ENCODE measurements at regions not wholly inside any gene's neighbourhood (a gene's known extent, or its start where the extent isn't known, plus 50 kb on each side); places are given as distances from the start of the nearest gene placed in this dataset.
"Not testable (repeated sequence)": the region's sequence is repeated elsewhere in the genome, so short reads cannot be mapped to it uniquely, and the experiment has no call there.

DNA sequence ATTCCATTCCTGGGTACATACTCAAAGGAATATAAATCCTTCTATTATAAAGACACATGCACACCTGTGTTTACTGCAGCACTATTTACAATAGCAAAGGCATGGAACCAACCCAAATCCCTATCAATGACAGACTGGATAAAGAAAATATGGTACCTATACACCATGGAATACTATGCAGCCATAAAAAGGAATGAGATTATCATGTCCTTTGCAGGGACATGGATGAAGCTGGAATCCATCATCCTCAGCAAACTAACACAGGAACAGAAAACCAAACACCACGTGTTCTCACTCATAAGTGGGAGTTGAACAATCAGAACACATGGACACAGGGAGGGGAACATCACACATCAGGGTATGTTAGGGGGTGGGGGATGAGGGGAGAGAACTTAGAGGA is 84.8 kb upstream of the LHX1 start:
- WGBS, 2 donors (ENCODE audit: extremely low coverage in 2 of 2, insufficient read length in 2 of 2, insufficient replicate concordance in 1 of 2): no CpG with 5 or more reads among the region's 1 CpG
- H2BK12ac ChIP-seq (ENCODE audit: low read length); H3K14ac ChIP-seq (ENCODE audit: low read length): not testable (repeated sequence)

DNA sequence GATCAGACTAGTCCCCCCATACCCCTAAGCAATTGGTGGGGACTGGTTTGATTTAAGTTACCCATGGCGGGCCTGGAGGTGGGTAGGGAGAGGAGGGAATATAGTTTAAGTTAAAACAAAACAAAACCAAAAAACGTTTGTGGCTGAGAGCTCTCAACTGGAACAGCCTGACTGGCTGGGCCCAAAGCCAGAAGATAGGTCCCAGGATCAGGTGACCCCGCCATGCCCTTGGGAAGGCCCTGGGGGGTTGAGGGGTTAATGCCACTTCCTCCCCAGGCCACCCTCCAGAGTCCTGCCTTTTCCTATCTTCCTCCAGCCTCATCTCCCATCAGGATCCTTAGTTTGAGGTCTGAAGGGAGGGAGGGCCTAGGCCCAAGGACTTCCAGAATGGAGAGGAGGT is 82.3 kb upstream of the LHX1 start:
- no peak overlapping the region for H2BK120ac ChIP-seq (ENCODE audit: low read depth, low read length)
- H3K9me3 ChIP-seq (replicated peaks in 1 of 2; ENCODE audit: control insufficient read depth in 2 of 2, insufficient read depth in 1 of 2, low read depth in 1 of 2, low read length in 2 of 2): no peaks in the 10 kb centered on the region
- H3K36me3 ChIP-seq (replicated peaks in 1 of 2; ENCODE audit: control insufficient read depth in 2 of 2, insufficient read depth in 2 of 2, low read length in 2 of 2): no peaks in the 10 kb centered on the region
- no peak overlapping the region for H3K27ac ChIP-seq (replicated peaks; ENCODE audit: low read length)
- no peak overlapping the region for H2BK12ac ChIP-seq (ENCODE audit: low read length)
- no peak overlapping the region for H3K18ac ChIP-seq (ENCODE audit: low read length)
- H3K4me2 ChIP-seq (ENCODE audit: insufficient read depth, low read length, poor library complexity, severe bottlenecking): no peak overlapping the region
- no peaks in the 10 kb centered on the region for H3K79me1 ChIP-seq (ENCODE audit: low read depth, low read length)
- H3K9ac ChIP-seq (ENCODE audit: low read depth, low read length, poor library complexity): no peak overlapping the region
- no peak overlapping the region for H2BK15ac ChIP-seq (ENCODE audit: low read length)
- H3K4me3 ChIP-seq (ENCODE audit: low read length in 2 of 2): no peak overlapping the region
- no peak overlapping the region for H2AFZ ChIP-seq (ENCODE audit: low read length)
- H2BK5ac ChIP-seq (ENCODE audit: low read length): no peak overlapping the region
- H4K8ac ChIP-seq (ENCODE audit: low read depth, low read length): no peak overlapping the region
- WGBS, 2 donors (ENCODE audit: extremely low coverage in 2 of 2, insufficient read length in 2 of 2, insufficient replicate concordance in 1 of 2): no CpG with 5 or more reads among the region's 3 CpGs
- H3K4me1 ChIP-seq (ENCODE audit: control insufficient read depth in 2 of 2, insufficient read depth in 1 of 2, low read depth in 1 of 2, low read length in 2 of 2): peaks cover 0 to 2% of the 10 kb centered on the region in 2 donors
- H3K14ac ChIP-seq (ENCODE audit: low read length): peak overlapping the region; percentile 22
- H4K91ac ChIP-seq (ENCODE audit: low read depth, low read length, poor library complexity): no peak overlapping the region
- peak overlapping the region; percentile 8 for H2AK5ac ChIP-seq (ENCODE audit: low read depth, low read length)
- no peak overlapping the region for H3K23ac ChIP-seq (ENCODE audit: low read depth, low read length, poor library complexity)
- no peak for DNase-seq (ENCODE audit: low spot score)
- no peak overlapping the region for H3K4ac ChIP-seq (ENCODE audit: low read length)
- H3K27me3 ChIP-seq (ENCODE audit: control insufficient read depth in 3 of 3, insufficient read depth in 3 of 3, low read depth in 1 of 3, low read length in 3 of 3): peaks cover 0 to 11% (median 0%) of the 10 kb centered on the region in 3 experiments

More for the DNA sequence above, 84.8 kb upstream of the LHX1 start:
- H3K18ac ChIP-seq (ENCODE audit: low read length); H2AFZ ChIP-seq (ENCODE audit: low read length); H3K9me3 ChIP-seq (replicated peaks in 1 of 2; ENCODE audit: control insufficient read depth in 2 of 2, insufficient read depth in 1 of 2, low read depth in 1 of 2, low read length in 2 of 2); H3K23ac ChIP-seq (ENCODE audit: low read depth, low read length, poor library complexity); H3K36me3 ChIP-seq (replicated peaks in 1 of 2; ENCODE audit: control insufficient read depth in 2 of 2, insufficient read depth in 2 of 2, low read length in 2 of 2); H2BK120ac ChIP-seq (ENCODE audit: low read depth, low read length); H3K27me3 ChIP-seq (ENCODE audit: control insufficient read depth in 3 of 3, insufficient read depth in 3 of 3, low read depth in 1 of 3, low read length in 3 of 3); H3K27ac ChIP-seq (replicated peaks; ENCODE audit: low read length); H4K91ac ChIP-seq (ENCODE audit: low read depth, low read length, poor library complexity); H3K9ac ChIP-seq (ENCODE audit: low read depth, low read length, poor library complexity); H3K4me1 ChIP-seq (ENCODE audit: control insufficient read depth in 2 of 2, insufficient read depth in 1 of 2, low read depth in 1 of 2, low read length in 2 of 2); H3K4me2 ChIP-seq (ENCODE audit: insufficient read depth, low read length, poor library complexity, severe bottlenecking); H3K4me3 ChIP-seq (ENCODE audit: low read length in 2 of 2); H3K4ac ChIP-seq (ENCODE audit: low read length); DNase-seq (ENCODE audit: low spot score); H3K79me1 ChIP-seq (ENCODE audit: low read depth, low read length); H2BK5ac ChIP-seq (ENCODE audit: low read length); H4K8ac ChIP-seq (ENCODE audit: low read depth, low read length); H2BK15ac ChIP-seq (ENCODE audit: low read length); H2AK5ac ChIP-seq (ENCODE audit: low read depth, low read length): not testable (repeated sequence)

DNA sequence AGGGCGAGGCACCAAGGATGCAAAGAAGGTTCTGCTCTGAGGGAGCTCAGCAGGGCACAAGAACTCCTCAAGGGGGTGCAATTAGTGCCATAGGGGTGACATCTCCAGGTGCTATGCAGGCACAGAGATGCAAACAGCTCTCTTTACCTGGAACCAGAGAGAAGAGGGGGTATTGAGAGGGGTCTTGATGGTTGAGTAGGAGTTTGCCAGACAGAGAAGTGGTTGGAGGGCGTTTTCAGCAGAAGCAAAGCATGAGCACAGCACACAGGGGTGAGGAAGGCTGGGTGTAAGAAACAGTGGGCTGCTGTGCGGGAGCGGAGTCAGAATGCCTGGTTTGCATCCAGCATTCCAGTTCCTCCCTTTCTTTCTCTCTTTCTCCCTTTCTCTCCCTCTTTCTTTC is 81.8 kb upstream of the LHX1 start:
- H4K8ac ChIP-seq (ENCODE audit: low read depth, low read length): no peak overlapping the region
- no peaks in the 10 kb centered on the region for H3K9me3 ChIP-seq (replicated peaks in 1 of 2; ENCODE audit: control insufficient read depth in 2 of 2, insufficient read depth in 1 of 2, low read depth in 1 of 2, low read length in 2 of 2)
- no peak overlapping the region for H3K27ac ChIP-seq (replicated peaks; ENCODE audit: low read length)
- peak overlapping the region; percentile 22 for H3K14ac ChIP-seq (ENCODE audit: low read length)
- no peak for DNase-seq (ENCODE audit: low spot score)
- H3K23ac ChIP-seq (ENCODE audit: low read depth, low read length, poor library complexity): no peak overlapping the region
- no peak overlapping the region for H3K4ac ChIP-seq (ENCODE audit: low read length)
- H3K27me3 ChIP-seq (ENCODE audit: control insufficient read depth in 3 of 3, insufficient read depth in 3 of 3, low read depth in 1 of 3, low read length in 3 of 3): peaks cover 0 to 16% (median 0%) of the 10 kb centered on the region in 3 experiments
- H2BK12ac ChIP-seq (ENCODE audit: low read length): no peak overlapping the region
- H2BK15ac ChIP-seq (ENCODE audit: low read length): no peak overlapping the region
- H3K4me3 ChIP-seq (ENCODE audit: low read length in 2 of 2): no peak overlapping the region
- H3K79me1 ChIP-seq (ENCODE audit: low read depth, low read length): no peaks in the 10 kb centered on the region
- no peak overlapping the region for H3K18ac ChIP-seq (ENCODE audit: low read length)
- H2BK120ac ChIP-seq (ENCODE audit: low read depth, low read length): no peak overlapping the region
- no CpG with 5 or more reads among the region's 4 CpGs for WGBS, 2 donors (ENCODE audit: extremely low coverage in 2 of 2, insufficient read length in 2 of 2, insufficient replicate concordance in 1 of 2)
- H2AFZ ChIP-seq (ENCODE audit: low read length): no peak overlapping the region
- no peak overlapping the region for H2BK5ac ChIP-seq (ENCODE audit: low read length)
- peaks cover 0 to 2% of the 10 kb centered on the region in 2 donors for H3K4me1 ChIP-seq (ENCODE audit: control insufficient read depth in 2 of 2, insufficient read depth in 1 of 2, low read depth in 1 of 2, low read length in 2 of 2)
- no peaks in the 10 kb centered on the region for H3K36me3 ChIP-seq (replicated peaks in 1 of 2; ENCODE audit: control insufficient read depth in 2 of 2, insufficient read depth in 2 of 2, low read length in 2 of 2)
- H2AK5ac ChIP-seq (ENCODE audit: low read depth, low read length): peak overlapping the region; percentile 8
- no peak overlapping the region for H4K91ac ChIP-seq (ENCODE audit: low read depth, low read length, poor library complexity)
- H3K9ac ChIP-seq (ENCODE audit: low read depth, low read length, poor library complexity): no peak overlapping the region
- no peak overlapping the region for H3K4me2 ChIP-seq (ENCODE audit: insufficient read depth, low read length, poor library complexity, severe bottlenecking)

DNA sequence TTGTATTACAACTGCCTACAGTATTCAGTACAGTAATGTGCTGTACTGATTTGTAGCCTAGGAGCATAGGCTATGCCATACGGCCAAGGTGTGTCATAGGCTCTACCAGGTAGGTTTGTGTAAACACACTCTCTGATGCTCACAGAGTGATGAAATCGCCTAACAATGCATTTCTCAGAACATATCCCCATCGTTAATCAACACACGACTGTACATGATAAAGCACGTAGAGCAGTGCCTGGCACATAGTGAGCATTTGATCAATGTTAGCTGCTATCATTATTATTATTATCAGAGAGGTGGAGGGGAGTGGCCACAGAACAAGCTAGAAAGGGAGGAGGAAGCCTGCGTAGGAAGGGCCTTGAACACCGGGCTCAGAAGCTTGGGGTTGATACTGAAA is 81.1 kb upstream of the LHX1 start:
- Histone ChIP-seq H4K8ac (ENCODE audit: low read depth, low read length) (no peak overlapping the region), H2AFZ (ENCODE audit: low read length) (no peak overlapping the region), H3K9me3 (replicated peaks in 1 of 2; ENCODE audit: control insufficient read depth in 2 of 2, insufficient read depth in 1 of 2, low read depth in 1 of 2, low read length in 2 of 2) (no peaks in the 10 kb centered on the region), H3K36me3 (replicated peaks in 1 of 2; ENCODE audit: control insufficient read depth in 2 of 2, insufficient read depth in 2 of 2, low read length in 2 of 2) (no peaks in the 10 kb centered on the region), H3K9ac (ENCODE audit: low read depth, low read length, poor library complexity) (no peak overlapping the region), H3K79me1 (ENCODE audit: low read depth, low read length) (no peaks in the 10 kb centered on the region), H3K4me3 (ENCODE audit: low read length in 2 of 2) (no peak overlapping the region), H2BK15ac (ENCODE audit: low read length) (no peak overlapping the region), H3K4me2 (ENCODE audit: insufficient read depth, low read length, poor library complexity, severe bottlenecking) (no peak overlapping the region), H2BK5ac (ENCODE audit: low read length) (no peak overlapping the region), H3K23ac (ENCODE audit: low read depth, low read length, poor library complexity) (no peak overlapping the region), H2AK5ac (ENCODE audit: low read depth, low read length) (no peak overlapping the region), H2BK12ac (ENCODE audit: low read length) (no peak overlapping the region), H3K4me1 (ENCODE audit: control insufficient read depth in 2 of 2, insufficient read depth in 1 of 2, low read depth in 1 of 2, low read length in 2 of 2) (peaks cover 0 to 2% of the 10 kb centered on the region in 2 donors), H3K4ac (ENCODE audit: low read length) (no peak overlapping the region), H2BK120ac (ENCODE audit: low read depth, low read length) (no peak overlapping the region), H4K91ac (ENCODE audit: low read depth, low read length, poor library complexity) (no peak overlapping the region), H3K18ac (ENCODE audit: low read length) (no peak overlapping the region), H3K14ac (ENCODE audit: low read length) (no peak overlapping the region), H3K27ac (replicated peaks; ENCODE audit: low read length) (no peak overlapping the region), H3K27me3 (ENCODE audit: control insufficient read depth in 3 of 3, insufficient read depth in 3 of 3, low read depth in 1 of 3, low read length in 3 of 3) (peaks cover 0 to 19% (median 0%) of the 10 kb centered on the region in 3 experiments)
- DNase-seq (ENCODE audit: low spot score): no peak
- WGBS, 2 donors (ENCODE audit: extremely low coverage in 2 of 2, insufficient read length in 2 of 2, insufficient replicate concordance in 1 of 2): no CpG with 5 or more reads among the region's 7 CpGs

Data from neuronal stem cell (in vitro differentiated cells).